ENCODE measurements at regions not wholly inside any gene's neighbourhood (a gene's known extent, or its start where the extent isn't known, plus 50 kb on each side); places are given as distances from the start of the nearest gene placed in this dataset.
A peak's percentile ranks its signal among the peaks of the same experiment; 100 is the strongest.

GRCh38 chr6:22673474-22673873 is 104.1 kb downstream of the HDGFL1 start:
- no peak for DNase-seq

DNA sequence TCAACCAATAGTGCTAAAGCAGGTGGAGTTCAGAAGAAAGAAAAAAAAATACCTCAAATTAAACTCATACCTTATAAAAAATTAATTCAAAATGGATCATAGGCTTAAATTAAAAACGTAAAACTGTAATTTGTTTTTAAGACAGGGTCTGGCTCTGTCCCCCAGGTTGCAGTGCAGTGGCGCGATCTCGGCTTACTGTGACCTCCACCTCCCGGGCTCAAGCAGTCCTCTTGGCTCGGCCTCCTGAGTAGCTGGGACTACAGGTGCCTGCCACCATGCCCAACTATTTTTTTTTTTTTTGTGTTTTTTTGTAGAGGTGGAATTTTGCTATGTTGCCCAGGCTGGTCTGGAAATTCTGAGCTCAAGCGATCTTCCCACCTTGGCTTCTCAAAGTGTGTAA is 111.6 kb downstream of the HDGFL1 start:
- DNase-seq: no peak

DNA sequence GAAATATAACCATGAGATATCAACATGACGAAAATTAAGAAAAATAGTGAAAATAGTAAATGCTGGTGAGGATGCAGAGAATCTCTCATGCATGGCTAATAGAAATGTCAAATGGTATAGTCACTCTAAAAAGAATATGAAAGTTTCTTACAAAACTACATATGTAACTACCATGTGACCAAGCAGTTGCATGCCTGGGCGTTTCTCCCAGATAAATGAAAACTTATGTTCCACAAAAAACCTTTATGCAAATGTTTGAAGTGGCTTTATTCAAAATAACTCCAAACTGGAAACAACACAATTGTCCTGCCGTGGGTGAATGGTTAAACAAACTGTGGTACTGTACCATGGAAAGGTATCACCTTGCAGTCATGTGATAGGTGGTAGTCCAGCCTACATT is 112.4 kb downstream of the HDGFL1 start:
- DNase-seq: no peak

DNA sequence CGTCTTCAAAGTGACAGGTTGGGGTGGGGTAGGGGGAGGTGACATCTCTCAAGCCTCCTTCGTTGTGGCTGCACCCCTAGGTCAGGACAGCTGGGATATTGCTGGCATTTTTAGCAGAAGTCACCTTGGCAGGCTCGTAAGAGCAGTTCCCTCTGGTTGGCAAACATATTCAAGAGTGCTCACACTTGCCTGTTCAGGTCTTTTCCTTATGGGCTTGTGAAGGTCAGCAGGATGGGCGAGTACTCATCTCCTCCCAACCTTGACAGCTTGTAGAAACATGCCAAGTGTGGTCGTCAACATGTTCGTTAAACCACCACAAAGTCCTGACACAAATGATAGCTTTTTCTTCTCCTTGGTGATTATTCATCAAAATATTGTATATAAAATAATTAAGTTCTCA is 113.6 kb downstream of the HDGFL1 start:
- DNase-seq: no peak

GRCh38 chr6:22690446-22690845 is 121.1 kb downstream of the HDGFL1 start:
- DNase-seq: no peak

DNA sequence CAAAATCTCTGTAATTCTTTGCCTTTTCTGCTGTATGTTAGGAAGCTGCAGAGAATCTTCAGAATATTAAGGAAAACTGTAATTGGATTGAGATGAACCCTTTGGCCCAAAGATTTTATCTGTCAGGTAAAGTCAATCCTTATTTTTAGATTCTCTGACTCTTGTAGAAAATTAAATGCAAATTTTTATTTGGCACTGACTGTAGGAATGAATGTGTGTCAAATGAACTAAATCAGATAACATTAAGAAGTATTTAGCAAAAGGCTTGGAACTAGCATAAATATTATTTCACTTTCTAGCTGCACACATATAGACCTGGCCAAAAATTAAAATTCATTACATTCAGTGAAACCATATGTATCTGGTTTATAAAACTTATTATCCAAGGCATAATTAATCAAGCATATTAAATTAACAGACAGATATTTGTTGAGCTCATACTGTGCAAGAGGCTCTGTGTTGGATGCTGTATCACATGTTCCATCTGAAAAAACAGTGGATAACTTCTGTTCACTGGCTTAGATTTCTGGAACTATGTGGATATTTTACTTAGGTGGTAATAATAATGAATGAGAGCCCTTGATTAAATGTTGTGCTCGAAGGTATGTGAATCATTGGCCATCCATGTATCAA is 124.8 kb downstream of the HDGFL1 start:
- no peak for DNase-seq

GRCh38 chr6:22696481-22696880 is 127.1 kb downstream of the HDGFL1 start:
- no peak for DNase-seq

DNA sequence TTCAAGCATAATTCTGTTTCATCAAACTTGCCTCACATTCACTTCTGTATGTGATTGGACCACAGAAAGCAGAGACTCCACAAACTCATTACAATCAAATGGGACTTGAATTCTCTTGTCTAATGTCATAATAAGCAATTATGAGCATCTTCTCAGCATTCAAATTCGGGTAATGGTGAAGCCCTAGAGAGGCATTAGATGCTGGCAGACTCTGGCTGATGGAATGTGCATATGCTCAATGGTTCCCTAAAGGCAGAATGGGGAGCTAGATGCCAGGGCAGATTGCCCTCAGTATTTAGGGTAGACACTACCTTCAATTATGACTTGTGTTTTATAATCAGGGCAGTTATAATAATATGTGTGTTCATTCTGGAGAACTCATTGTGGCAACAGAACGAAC is 127.9 kb downstream of the HDGFL1 start:
- DNase-seq: no peak

- no peak for DNase-seq
Observed at GRCh38 chr6:22699151-22699550, 129.8 kb downstream of the HDGFL1 start.

DNA sequence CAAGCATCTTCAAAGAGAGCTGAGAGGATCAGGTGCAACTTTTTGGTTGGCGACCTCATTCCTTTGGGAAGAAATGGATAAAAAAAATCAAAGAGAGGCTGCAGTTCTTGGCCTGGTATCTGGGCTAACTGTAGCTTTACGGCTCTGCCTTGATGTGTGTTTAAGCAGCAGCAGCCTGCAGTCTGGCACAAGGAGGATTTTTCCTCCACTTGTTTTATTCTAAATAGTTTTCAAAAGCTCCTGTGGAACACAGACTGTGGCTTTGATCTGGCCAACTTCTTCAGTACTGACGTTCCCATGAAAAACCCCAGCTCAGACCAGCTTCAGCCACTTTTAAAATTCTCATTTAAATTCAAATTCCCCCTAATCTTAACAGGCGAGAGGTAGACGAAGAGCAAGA is 137.3 kb downstream of the HDGFL1 start:
- DNase-seq: no peak

GRCh38 chr6:22708469-22708868 is 139.1 kb downstream of the HDGFL1 start:
- DNase-seq: no peak

DNA sequence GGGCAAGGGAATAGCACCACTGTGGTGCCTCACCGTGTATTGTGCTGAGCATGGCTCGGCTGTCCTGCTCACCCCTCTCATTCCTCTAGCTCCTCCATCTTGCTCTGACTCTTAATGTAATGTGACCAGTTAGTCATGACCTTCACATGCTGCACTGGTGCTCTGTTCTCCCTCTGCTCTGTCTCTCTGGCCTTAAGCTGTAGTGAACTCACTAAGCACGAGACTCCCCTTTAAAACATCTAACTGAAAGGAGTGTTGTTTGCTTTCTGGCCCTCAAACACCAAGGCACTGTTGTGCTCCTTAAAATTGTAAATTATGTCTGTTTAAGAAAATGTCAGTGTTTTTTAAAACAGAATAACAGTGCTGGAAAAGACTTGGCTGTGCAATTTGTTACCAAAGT is 140.4 kb downstream of the HDGFL1 start:
- no peak for DNase-seq

- DNase-seq: no peak
Observed at GRCh38 chr6:22716721-22717120, 147.4 kb downstream of the HDGFL1 start.

DNA sequence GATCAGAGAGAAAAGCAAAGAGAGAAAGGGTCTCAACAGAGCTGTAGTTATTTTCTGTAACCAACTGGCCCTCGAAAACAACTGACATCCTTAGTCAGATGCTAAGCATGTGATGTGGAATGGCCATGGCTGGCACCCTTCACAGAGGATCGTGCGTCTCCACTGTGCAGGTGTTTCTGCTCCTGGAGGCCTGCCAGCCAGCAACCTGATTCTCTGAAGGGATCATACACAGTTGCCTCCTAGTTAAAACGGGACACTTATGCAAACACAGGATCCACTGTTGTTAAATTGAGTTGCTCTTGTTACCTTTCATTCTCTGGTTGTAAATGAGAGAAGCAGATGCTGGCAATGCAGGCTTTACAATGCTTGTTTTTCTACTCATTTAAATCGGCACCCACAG is 148.5 kb downstream of the HDGFL1 start:
- no peak for DNase-seq

GRCh38 chr6:22722913-22723312 is 153.5 kb downstream of the HDGFL1 start:
- DNase-seq: no peak

GRCh38 chr6:22726966-22727365 is 157.6 kb downstream of the HDGFL1 start:
- DNase-seq: no peak

DNA sequence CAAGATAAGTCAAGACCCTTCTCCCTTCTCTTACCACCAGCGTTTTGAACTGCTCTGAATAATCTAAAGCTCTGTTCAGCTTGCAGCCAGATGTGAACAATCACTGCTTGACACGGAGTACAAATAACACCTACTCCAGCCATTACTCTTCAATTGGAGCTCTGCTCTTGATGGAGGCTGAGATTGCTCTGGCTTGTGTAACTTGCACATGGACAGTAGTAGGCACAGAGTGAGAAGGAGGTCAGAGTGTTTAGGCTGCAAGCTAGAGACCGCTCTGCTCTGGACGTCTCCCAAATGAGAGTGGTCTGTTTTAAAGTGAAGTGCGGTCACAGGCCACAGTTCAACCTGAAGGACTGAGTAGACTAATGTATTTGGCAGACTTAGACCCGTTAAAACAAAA is 158.3 kb downstream of the HDGFL1 start:
- DNase-seq: no peak

GRCh38 chr6:22732176-22732970 is 163.0 kb downstream of the HDGFL1 start:
- DNase-seq: no peak

DNA sequence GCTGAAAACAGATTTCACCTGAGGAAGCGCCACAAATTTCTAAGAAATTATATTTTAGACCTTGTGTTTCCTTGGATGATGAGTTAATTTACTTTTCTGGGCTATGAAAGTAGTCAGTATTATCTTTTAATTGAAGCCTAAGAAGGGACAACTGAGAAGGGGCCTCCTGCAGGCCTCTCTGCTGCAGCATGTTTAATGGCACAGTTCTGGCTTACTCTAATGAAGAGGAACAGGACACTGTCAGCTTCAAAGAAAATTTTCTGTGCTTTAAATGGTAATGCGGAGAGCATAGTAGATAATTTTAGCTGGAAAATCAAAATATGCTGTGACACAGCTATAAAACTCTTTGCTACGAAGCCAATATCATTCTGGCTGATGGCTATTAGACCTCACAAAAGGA is 167.4 kb downstream of the HDGFL1 start:
- DNase-seq: no peak

DNA sequence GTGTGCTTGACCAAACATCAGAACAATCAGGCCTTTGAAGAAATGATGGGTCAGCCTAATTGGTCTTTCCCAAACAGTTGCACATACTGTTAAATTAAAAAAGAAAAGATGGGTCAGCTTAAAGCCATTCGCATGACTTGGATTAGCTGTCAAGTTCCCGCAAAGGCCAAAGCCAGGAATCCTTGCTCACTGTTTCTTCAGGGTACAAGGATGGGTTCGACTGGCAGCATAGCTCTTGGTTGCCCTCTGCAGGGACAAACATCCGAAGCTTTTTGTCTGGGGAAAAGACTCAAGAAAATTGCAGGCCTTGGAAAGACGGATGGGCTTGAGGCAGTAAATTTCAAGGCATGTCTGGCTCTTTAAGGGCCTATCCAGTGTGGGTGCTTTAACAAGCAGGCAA is 168.0 kb downstream of the HDGFL1 start:
- peak; percentile 44 for DNase-seq

DNA sequence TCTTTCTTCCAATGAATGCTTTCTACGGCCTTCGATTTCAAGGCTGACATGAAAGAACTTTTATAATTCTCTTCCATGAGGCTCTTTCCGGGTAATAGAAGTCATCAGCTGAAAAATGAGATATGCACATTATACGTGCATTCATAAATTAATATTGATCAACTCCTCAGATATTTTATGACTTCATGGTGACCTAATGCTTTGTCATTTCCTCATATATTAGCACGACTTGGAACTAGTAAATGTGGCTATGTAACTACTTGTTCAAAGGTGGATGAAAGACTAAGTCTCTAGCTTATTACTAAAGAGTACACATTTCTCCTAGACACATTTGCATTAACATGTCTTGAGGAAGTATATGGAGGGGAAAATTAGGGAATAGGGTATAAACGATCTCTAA is 168.8 kb downstream of the HDGFL1 start:
- DNase-seq: no peak

DNA sequence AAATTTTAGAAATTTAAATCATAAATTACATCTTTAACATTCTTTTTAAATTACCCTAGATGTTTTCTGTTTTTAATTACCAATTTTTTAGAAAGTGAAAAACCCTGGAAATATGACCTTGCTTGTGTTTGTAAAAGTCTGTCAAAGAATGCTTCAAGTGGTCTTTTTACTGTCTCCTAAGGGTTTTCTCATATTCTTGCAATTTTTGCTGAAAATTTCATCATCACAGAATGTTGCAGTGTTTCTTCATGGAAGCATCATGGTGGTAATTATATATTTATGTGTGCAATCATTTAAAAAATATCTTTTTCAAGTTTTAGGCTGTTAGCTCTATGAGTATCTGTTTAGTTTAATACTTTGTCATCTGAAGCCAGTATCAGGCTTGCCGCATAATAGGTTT is 178.2 kb downstream of the HDGFL1 start:
- DNase-seq: no peak

DNA sequence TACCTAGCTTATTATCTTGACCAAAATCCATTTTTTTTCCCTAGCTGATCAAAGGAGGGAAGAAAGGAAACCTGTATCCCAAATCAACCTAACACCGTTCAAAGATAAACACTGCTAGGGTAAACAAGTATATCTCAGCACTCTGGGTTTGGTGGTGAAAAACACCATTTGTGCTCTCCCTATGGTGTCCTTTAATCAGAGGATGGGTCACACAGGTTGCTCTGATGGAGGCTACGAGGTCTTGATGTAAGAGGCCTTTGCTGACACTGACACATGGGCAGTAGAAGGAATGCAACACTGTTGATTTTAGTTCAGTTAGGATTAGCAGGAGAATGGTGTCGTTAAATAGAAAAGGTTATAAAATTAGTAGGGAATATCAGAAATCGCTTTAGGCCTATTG is 179.3 kb downstream of the HDGFL1 start:
- no peak for DNase-seq

DNA sequence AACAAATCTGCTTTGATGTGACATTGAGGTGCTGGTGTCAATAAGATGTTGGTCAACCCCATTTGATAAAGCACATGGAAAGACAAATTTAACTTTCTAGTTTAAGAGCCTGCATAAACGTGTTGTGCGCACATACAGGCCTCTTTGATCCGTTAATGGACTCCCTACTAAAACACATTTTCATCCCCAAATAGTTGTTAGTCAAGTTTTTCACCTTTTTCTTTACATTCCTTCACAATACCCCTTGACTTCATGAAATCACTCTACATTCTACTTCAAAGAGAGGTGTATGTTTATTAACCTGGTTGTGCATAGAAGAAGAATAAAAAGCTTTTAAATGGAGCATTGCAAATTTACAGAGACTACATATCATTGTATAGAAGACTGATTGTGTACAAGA is 180.3 kb downstream of the HDGFL1 start:
- DNase-seq: no peak

GRCh38 chr6:22751223-22751622 is 181.9 kb downstream of the HDGFL1 start:
- DNase-seq: no peak

Measured in EL (cell line).